ENCODE measurements at regions not wholly inside any gene's neighbourhood (a gene's known extent, or its start where the extent isn't known, plus 50 kb on each side); places are given as distances from the start of the nearest gene placed in this dataset.

DNA sequence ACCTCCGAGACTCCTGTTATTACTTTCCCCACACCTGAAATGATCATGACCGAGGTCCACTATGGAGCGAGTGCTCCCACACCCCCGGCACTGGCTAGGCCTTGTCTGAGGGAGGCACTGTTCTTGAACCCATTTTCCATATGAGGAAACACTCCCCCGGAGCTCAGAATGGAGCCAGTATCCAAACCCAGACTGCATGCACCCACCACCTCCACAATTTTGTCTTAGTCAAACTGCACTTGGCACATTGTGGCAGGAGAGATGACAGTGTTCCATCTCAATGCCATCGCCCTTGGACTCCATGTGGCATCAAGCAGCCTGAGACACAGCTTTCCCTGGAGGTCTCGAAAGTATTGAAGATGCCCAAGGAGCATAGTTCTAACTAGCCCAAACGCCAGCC is 154.1 kb downstream of the NUP210 start:
- DNase-seq, result no peak

DNA sequence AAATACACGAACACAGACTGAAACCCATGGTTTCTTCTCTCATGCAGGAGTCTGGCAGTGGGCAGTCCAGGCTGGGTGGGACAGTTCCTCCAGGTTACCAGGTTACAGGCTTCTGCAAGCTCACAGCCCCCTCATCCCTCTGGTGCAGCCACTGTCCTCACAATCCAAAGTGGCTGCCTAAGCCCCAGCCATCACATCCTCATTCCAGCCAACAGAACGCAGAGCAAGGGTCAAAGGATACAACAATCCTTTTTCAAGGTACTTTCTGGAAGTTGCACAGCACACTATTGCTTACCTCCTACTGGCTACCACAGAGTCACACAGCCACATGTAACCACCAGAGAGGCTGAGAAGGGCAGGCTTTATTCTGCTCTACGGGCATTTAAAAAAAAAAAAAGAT is 154.6 kb downstream of the NUP210 start:
- DNase-seq, result no peak

- no peak for DNase-seq
These were observed 155.1 kb downstream of the NUP210 start for GRCh38 chr3:13265016-13265415.

GRCh38 chr3:13264468-13264795 is 155.7 kb downstream of the NUP210 start:
- DNase-seq, result no peak

DNA sequence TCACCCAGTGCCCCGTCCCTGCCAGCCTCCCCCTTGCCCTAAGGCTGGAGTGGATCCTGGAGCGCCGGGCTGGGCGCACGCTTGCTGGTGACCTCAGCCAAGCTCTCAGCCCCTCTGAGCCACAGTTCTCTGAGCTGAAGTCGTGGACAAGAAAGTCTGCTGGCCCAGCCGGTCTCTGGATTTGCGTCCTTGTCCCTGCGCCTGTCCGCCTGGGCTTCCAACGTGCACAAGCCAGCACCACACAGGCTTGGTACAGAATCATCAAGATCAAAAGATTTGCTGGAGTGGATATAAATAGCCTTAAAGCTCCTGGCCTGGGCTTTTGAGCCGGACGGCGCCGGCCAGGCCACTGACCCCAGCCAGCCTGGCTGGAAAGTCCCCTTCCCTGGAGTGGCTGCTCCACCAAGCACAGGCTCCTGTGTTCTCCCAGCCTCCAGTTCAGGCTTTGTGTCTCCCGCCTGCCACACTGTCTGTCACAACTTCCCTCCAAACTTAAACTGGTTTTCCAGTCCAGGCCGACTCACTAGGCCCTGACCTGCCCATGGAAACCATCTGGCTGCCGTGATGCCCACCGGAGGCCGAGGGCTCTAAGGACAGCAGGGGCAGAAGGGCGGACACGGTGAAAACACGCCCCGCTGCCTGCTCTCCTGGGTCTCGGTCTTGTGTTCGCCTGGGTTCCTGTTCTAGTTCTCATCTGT is 156.2 kb downstream of the NUP210 start:
- DNase-seq, result no peak

DNA sequence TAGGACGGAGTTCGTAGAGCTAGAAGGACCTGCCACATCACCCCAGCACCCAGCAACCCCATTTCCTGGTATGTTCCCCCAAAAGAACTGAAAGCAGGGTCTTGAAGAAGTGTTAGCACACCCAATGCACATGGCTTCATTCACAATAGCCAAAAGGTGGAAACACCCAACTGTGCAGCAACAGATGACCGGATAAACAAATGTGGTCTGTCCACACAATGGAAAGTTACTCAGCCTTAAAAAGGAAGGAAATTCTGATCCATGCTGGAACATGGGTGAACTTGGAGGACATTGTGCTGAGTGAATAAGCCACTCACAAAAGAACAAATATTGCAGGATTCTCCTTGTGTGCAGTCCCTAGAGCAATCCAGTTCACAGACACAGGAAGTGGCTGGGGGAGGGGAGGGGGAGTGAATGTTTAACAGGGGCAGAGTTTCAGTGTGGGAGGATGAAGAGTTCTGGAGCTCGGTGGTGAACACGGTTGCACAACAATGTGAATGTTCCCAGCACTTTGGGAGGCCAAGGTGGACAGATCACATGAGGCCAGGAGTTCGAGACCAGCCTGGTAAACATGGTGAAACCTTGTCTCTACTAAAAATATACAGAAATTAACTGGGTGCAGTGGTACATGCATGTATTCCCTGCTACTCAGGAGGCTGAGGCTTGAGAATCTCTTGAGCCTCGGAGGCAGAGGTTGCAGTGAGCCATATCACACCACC is 157.5 kb downstream of the NUP210 start:
- DNase-seq, result no peak

- no peak for DNase-seq
These were observed 158.2 kb downstream of the NUP210 start for GRCh38 chr3:13261892-13262291.

GRCh38 chr3:13261104-13261830 is 158.9 kb downstream of the NUP210 start:
- no peak for DNase-seq

GRCh38 chr3:13260259-13261103 is 159.6 kb downstream of the NUP210 start:
- no peak for DNase-seq

GRCh38 chr3:13259831-13260230 is 160.3 kb downstream of the NUP210 start:
- no peak for DNase-seq

GRCh38 chr3:13258986-13259514 is 161.1 kb downstream of the NUP210 start:
- DNase-seq, result no peak

DNA sequence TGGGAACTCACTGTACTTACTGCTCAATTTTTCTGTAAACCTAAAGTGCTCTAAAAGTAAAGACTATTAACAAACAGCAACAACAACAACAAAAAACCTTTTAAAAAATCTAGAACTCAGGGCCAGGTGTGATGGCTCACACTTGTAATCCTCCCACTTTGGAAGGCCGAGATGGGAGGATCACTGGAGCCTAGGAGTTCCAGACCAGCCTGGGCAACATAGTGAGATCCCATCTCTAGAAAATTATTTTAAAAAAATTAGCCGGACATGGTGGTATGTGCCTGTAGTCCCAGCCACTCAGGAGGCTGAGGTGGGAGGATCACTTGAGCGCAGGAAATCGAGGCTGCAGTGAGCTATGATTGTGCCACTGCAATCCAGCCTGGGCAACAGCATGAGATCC is 161.8 kb downstream of the NUP210 start:
- DNase-seq, result no peak

DNA sequence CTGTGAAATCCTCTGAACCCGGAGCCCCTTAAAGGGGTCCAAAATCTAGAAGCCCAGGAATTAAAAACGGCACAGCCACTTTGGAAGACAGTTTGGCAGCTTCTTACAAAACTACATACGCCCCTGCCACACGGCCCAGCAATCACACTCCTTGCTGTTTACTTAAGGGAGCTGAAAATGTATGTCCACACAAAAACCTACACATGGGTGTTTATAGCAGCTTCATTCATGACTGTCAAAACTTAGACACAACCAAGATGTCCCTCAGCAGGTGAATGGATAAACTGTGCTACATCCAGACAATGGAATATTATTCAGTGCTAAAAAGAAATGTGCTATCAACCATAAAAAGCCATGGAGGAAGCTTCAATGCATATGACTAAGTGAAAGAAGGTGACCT is 162.5 kb downstream of the NUP210 start:
- no peak for DNase-seq

- DNase-seq, result no peak
These were observed 163.3 kb downstream of the NUP210 start for GRCh38 chr3:13256845-13257244.

DNA sequence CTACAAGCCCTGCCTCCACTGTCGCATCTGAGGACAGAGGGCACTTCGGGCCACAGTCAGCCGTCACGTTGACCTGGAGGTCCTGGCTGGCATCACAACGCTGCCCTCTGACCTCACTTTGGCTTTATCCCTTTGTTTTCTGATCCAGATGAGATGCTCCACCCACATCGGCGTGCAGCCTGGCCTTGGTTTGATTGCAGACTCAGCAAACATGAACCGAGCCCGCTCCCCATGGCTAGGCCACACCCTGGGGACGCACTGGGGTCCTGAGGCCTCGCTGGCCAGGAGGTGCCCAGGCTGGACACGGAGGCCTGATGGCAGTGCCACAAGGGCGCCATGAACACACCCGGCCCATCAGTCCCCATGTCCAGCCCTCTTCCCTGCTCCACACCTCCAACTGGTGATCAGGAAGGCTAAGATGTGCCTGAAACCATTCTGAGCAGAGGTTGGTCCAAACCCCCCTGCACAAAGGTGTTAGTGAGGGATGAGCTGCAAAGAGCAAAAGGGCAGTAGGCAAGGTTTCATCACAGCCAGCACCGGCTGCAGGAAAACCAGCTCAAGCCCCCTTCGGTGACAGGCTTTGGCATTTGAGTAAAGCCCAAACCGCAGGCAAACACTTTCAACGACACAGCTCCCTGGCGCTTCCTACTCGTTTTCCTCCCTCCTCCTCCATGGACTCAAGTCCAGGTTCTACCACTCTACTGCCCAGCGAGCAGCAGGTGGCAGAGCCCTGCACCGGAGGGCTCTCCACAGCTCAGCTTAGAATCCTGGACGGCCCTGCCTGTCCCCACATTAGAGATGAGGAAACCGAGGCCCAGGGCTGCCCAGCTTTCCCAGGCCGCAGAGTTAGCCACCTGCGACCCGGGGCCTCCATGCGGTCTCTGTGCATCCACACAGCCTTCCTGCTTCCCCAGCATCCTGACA is 165.8 kb downstream of the NUP210 start:
- no peak for DNase-seq

- no peak for DNase-seq
These were observed 166.7 kb downstream of the NUP210 start for GRCh38 chr3:13253208-13253937.

GRCh38 chr3:13252207-13252606 is 167.9 kb downstream of the NUP210 start:
- no peak for DNase-seq

- DNase-seq, result no peak
These were observed 168.8 kb downstream of the NUP210 start for GRCh38 chr3:13251166-13251903.

GRCh38 chr3:13249664-13250390 is 170.3 kb downstream of the NUP210 start:
- no peak for DNase-seq

DNA sequence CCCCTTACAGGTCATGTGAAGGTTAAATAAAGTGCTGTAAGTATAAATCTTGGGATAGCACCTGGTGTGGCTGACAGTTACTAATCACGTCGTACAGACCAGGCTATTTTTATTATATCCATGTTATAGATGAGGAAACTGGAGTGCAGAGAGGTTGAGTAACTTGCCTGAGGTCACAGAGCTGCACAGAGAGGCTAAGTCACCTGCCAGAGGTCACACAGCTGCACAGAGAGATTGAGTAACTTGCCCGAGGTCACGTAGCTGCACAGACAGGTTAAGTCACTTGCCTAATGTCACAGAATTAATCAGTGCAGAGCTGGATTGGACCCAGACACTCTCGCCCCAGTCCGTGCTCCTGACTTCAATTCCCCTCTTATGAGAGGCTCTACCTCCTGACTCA is 171.5 kb downstream of the NUP210 start:
- DNase-seq, result no peak
